NB4 (cell line): ENCODE measurements at regions not wholly inside any gene's neighbourhood (a gene's known extent, or its start where the extent isn't known, plus 50 kb on each side); places are given as distances from the start of the nearest gene placed in this dataset.

Experiments
- CTCF ChIP-seq: IDR thresholded peaks from one replicate; pipeline ENCODE4 v1.5.1; 2012; ENCODE audit warnings: low read depth, low read length
- MAX ChIP-seq: IDR thresholded peaks from 2 replicates; pipeline ENCODE4 v1.6.1; 2011; ENCODE audit warnings: low read depth, low read length
- MYC ChIP-seq: IDR thresholded peaks from 2 replicates; pipeline ENCODE4 v1.6.1; 2011; ENCODE audit warnings: low read depth, low read length
- POLR2A ChIP-seq: IDR thresholded peaks from 2 replicates; pipeline ENCODE4 v1.6.1; 2011; ENCODE audit warnings: mild to moderate bottlenecking; ENCODE audit not compliant: insufficient read length; ENCODE audit errors: extremely low read depth

GRCh38 chr3:99250821-99251355, 349.4 kb upstream of the DCBLD2 start:
- TF ChIP-seq CTCF, result no peak
- no peak for TF ChIP-seq POLR2A
- TF ChIP-seq MAX, result no peak
- TF ChIP-seq MYC, result no peak
